Astrocyte of the cerebellum (primary cell): ENCODE measurements at regions not wholly inside any gene's neighbourhood (a gene's known extent, or its start where the extent isn't known, plus 50 kb on each side); places are given as distances from the start of the nearest gene placed in this dataset.

Source experiments
- DNase-seq: peaks from one replicate; pipeline ENCODE4 v3.0.0-alpha.2; 2011; ENCODE audit warnings: low read depth
- H3K4me3 ChIP-seq: 2 replicates; pipeline ENCODE4 v1.5.1; 2011; ENCODE audit warnings: mild to moderate bottlenecking, low read depth, low read length, moderate library complexity
- in situ Hi-C: cut with HindIII; loops from 2 replicates; pipeline ENCODE4 v1.10.0; 2017; ENCODE audit warnings: low sequenced_read_pairs
- TF ChIP-seq, protein P1 (sequence below): IDR thresholded peaks from 2 replicates; pipeline ENCODE4 v1.5.1; 2012; ENCODE audit warnings: low read length, low read depth, moderate library complexity, mild to moderate bottlenecking; ENCODE audit errors: missing control alignments

DNA sequence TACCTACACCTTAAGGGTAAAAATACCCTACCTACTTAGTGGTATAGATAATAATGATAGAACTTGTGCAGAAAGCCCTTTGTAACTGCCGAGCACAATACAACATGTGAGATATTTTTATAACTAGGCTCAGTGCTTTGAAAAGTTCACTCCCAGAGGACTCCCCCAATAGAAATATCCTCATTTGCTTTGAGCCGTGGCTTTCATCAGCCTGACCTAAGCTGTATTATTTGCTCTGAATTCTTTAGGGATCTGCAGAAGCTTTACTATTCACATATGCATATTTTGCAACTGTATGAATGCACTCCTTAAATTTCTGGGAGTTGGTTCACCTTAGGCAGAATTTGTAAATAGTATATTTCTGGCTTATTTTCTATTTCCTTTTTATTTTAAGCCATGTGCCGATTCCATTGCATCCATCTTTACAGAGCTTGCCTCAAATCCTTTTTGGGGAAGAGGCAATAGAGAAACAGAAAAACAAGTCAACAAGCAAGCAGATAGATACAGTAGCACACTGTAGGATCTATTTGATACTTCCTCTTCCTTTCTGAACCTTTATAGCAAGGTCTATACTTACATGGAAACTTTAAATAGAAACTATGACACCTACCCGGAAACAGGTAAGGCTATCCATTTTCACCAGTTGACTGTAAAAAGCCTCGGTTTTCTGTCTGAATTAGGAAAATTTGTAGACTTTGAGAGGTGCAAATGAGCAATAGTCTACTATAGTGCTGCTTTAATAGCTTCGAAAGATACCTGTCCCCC lies 242.5 kb upstream of the VCX3A start:
- in situ Hi-C loops: no loop called here
- TF ChIP-seq, protein P1, sequence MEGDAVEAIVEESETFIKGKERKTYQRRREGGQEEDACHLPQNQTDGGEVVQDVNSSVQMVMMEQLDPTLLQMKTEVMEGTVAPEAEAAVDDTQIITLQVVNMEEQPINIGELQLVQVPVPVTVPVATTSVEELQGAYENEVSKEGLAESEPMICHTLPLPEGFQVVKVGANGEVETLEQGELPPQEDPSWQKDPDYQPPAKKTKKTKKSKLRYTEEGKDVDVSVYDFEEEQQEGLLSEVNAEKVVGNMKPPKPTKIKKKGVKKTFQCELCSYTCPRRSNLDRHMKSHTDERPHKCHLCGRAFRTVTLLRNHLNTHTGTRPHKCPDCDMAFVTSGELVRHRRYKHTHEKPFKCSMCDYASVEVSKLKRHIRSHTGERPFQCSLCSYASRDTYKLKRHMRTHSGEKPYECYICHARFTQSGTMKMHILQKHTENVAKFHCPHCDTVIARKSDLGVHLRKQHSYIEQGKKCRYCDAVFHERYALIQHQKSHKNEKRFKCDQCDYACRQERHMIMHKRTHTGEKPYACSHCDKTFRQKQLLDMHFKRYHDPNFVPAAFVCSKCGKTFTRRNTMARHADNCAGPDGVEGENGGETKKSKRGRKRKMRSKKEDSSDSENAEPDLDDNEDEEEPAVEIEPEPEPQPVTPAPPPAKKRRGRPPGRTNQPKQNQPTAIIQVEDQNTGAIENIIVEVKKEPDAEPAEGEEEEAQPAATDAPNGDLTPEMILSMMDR: no peak
- no peak for DNase-seq
- H3K4me3 ChIP-seq: no peak overlapping the region

DNA sequence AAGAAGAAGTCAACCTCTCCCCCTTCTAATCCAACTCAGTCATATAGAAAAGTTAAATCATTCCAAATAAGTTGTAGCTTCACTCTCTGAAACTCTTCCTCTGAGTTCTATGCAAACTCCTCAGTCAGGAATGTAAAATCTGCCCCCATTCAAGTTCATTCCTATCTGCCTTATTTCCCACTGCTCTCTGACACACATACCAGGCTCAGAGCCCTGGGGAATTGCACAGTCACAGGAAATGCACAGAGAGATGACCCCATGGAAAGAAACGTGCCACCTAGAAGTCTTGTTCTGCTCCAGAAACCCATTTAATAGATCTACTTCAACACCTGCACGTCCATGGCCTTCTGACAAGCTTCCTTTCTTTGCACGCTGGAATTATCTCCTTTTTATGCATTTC lies 236.0 kb upstream of the VCX3A start:
- in situ Hi-C loops: no loop called here

DNA sequence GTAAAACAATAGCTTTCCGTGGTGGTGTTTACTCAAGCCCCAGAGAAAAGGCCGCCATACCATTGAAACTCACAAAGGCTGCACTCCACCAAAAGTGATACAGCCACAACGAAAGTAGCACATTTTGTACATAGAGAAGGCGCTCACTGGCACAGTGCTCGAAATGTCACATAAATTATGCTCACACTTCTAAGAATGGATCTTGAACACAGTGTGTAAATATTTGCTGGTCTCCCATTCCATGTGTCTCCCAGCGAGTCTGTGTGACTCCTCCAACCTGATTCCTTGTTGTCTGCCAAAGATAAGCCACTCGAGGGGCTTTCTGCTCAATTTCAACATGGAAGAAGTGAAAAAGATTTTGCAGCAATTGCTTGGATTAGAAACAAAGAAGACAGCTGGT lies 234.0 kb upstream of the VCX3A start:
- in situ Hi-C loops: no loop called here
- no peak for DNase-seq
- TF ChIP-seq, protein P1: no peak
- no peak overlapping the region for H3K4me3 ChIP-seq

More for the DNA sequence above, 236.0 kb upstream of the VCX3A start:
- H3K4me3 ChIP-seq: no peak overlapping the region
- TF ChIP-seq, protein P1: no peak
- DNase-seq: no peak

DNA sequence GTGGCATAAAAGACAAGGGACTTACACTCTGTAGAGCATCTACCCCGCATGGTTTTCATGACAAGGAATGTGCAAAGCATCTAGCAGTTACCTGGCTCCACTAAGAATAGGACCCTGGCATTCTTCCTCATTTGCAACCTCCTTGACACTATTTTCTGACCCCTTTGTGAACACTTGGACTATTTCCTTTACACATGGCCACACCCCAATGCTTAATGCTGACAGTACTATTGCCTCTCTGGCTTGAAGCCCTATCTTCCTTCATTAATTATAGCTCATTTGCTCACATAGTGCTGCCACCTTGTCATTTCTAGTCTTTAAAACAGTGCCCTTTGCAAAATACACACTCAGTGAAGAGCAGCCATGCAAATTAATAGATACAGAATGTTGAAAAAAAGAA lies 226.3 kb upstream of the VCX3A start:
- no peak overlapping the region for H3K4me3 ChIP-seq
- in situ Hi-C loops: no loop called here
- no peak for DNase-seq
- TF ChIP-seq, protein P1: no peak

DNA sequence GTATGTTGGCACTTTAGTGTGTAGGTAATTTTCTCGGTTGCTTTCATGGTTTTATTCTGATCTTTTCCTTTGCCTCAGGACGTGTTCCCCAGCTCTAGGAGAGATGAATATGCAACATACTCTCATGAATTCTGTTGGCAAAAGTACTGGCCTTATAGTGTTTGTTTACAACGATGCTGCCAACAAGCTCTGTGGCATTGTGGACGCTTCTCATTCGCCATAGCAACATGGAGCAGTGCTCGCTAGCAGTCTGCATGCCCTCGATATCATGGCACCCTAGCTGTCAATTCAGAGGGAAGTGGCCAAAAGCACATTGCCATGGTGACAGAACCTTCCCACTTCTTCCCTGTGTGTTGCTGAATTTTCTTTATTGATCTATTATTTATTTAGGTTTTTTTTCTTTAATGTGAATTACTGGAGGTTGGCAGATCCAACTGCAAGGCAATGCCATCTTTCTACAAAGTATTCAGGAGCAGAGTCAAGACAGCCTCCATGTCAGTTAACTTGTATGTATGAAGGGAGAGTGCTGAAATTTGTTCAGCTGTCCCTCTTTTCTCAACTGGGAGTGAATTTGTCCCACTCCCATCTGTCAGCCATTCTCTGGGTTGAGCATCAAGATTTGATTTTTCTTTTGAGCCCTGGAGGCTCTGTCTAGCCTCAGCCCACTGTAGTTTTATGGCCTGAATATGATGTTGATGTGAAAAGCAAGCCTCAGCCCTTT lies 224.9 kb upstream of the VCX3A start:
- TF ChIP-seq, protein P1: no peak
- in situ Hi-C loops: no loop called here
- H3K4me3 ChIP-seq: no peak overlapping the region
- no peak for DNase-seq

DNA sequence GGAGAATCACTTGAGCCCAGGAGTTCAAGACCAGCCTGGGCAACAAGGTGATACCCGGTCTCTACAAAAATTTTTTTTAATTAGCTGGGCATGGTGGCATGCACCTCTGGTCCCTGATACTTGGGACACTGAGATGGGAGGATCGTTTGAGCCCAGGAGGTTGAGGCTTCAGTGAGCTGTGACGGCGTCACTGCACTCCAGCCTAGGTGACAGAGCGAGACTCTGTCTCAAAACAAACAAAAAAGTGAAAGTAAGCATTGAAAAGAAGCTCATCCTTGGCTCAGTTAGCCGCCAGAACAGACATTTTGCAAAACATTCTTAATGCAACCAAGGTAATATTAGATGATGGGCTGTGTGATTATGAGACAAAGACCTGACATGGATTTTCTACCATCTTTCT lies 223.3 kb upstream of the VCX3A start:
- no peak for DNase-seq
- in situ Hi-C loops: no loop called here
- TF ChIP-seq, protein P1: no peak
- H3K4me3 ChIP-seq: no peak overlapping the region
